NCI-H226 (cell line): ENCODE measurements at regions not wholly inside any gene's neighbourhood (a gene's known extent, or its start where the extent isn't known, plus 50 kb on each side); places are given as distances from the start of the nearest gene placed in this dataset.
"Not testable (repeated sequence)": the region's sequence is repeated elsewhere in the genome, so short reads cannot be mapped to it uniquely, and the experiment has no call there.

ENCODE experiments used
- DNase-seq: peaks from one replicate; pipeline ENCODE4 v3.0.0-alpha.2; 2015

- no peak for DNase-seq
Measured at GRCh38 chr2:156779416-156780120, 343.4 kb downstream of the GPD2 start.

- not testable (repeated sequence) for DNase-seq
Measured at GRCh38 chr2:156781677-156782076, 345.5 kb downstream of the GPD2 start.

GRCh38 chr2:156784020-156784701, 348.0 kb downstream of the GPD2 start:
- no peak for DNase-seq

- no peak for DNase-seq
Measured at GRCh38 chr2:156787517-156787916, 351.3 kb downstream of the GPD2 start.

DNA sequence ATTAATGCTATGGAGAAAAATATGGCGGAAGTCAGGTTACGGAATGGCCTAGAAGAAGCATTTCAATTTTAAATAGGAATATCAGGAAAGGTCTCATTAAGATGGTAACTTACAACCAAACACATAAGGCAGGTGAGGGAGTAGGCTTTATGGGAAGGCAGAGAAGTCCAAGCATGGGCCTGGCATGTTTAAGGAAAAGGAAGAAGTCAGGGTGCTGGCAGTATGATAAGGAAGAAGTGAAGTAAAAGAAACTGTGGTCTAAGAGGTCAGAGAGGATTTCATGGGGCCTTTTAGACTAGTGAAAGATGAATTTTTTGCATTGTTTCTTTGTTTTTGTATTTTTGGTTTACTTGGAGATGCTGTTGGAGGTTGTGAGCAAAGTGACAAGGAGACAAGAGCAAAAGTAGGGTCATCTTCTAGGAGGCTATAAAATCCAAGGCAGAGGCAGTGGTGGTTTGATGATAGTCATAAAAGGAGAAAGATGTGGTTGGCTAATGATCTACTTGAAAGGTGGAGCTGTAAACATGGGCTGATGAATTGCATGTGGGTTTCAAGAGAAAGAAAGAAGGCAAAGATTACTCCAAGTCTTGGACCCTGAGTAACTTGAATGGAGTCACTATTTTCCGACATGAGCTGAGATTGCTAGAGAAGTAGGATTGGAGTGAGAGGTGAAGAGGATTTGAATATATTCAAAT, 354.3 kb downstream of the GPD2 start:
- DNase-seq, result no peak

DNA sequence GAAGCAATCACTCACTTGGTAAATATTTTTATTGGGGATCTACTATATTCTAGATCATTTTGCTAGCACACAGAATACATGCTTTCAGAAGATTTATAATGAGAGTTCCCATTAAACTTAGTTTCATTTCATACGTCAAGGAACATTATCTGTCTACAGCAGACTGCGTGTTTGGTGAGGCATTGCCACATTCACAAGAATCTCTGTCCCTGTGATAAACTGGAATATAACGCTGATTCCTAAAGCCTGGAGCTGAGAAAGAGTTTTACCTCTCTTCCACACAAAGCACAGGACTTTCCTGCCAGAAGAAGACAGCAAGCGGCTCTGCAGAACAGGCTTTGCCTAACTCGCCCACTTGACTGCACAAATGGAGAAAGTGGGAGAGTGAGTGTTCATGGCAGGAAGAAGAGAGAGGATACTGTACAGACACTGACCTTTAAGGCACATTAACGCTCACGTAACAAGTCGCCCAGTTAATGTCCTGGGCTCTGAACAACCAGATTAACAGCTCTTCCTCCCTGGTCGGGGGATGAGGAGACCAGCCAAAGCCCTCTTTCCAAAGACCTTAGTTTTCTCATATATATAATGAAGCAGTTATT, 356.2 kb downstream of the GPD2 start:
- no peak for DNase-seq

- no peak for DNase-seq
Measured at GRCh38 chr2:156797832-156798231, 361.7 kb downstream of the GPD2 start.

DNA sequence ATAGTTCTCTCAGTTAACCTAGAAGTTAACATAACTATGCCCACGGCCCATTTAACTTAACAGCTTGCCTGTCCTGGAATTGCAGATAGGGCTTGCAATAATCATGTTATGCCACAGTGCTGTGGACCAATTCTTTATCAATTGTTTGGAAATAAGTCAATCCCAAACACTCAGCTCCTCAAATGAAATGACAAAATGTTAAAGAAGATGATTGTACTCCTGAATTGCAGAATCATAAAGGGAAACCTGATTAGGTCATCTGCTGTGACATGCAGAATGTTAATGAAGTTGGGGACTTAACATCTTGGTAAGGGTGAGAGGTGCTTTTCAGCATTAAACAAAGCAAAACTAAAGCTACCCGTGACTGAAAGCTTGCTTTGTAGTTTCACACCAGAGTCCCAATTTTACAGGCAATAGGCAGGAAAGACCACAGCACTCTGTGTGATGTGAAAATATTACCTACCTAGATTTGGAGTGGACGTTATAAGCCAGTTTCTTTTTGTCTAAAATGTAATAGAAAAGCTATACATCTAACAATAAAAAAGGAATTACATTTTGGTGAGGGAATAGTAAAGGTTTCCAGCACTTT, 364.0 kb downstream of the GPD2 start:
- DNase-seq, result no peak

DNA sequence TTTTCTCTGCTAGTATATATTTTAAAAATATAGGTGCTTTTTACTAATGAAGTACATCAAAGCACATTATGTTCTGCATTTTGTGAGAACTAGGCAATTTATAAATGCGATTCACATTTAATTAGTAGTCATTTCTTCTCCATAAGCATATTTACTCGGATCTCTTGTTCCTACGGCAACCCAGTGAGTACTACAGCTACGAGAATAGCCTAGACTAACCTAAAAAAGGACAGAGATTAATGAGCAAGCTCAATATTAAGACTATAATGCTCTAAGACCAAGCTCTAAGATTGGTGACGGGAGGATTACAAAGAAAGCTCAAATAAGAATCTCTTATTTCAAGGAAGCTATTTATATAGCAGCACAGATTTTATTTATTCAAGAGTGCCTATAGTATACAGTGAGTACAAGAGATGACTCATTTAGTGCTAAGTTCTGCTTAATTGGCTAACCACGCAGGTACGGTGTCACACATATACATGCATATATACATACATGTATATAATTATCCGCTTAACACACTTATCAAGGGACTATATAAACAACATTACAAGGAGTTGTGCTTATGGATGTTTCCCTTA, 364.7 kb downstream of the GPD2 start:
- DNase-seq, result no peak

DNA sequence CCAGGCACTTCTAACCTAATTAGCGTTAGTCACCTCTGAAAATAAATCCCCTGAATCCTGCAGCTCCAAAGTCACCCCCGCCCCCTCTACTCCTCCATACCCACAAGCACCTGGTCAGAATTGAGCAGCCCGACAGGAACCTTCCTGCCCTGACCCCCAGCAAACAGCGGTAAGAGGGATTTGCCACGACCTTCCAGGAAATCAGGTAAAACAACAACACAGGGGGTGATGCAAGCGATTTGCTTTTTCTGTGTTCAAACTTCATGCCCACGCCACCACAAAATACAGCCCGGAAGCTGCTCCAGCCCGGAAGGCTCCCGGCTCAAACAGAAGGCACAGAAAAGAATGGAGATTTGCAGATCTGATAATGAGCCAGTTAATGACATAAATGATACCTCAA, 367.1 kb downstream of the GPD2 start:
- no peak for DNase-seq

DNA sequence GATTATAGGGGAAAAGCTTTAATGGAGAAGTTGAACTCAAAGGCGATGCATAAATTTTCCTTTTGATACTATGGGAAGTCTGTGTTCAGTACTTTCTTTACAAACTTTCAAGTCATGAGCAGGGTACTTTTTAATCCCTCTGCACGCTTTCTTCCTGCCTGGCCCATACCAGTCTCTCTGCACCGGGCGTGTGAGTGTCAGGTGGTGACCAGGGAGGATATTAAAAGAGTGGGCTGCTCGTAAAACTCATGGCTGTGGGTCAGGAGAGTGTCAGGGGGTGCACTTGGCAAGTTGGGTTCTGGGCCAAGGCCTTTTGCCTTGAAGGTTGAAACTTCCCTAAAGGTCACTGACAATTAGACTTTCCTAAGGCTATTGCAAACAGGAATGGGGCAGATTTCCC, 367.8 kb downstream of the GPD2 start:
- no peak for DNase-seq

DNA sequence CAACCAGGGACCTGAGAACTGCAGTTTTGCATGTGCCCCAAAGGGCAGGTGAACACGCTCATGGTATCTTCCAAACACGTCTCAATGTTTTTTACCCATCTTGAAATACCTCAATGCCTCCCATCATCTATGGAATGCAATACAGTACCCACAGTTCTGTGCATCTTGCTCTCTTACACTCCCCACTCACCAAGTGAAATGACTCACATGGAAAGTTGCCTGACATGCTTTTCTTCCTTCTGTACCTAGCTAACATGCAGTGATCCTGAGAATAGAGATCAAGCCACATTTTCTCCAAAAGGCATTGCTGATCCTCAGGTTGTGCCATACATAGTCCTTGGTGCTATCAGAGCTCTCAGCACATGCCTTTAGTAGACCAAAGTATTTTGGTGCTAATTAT, 373.9 kb downstream of the GPD2 start:
- peak; percentile 23 for DNase-seq

GRCh38 chr2:156812496-156812895, 376.3 kb downstream of the GPD2 start:
- no peak for DNase-seq

DNA sequence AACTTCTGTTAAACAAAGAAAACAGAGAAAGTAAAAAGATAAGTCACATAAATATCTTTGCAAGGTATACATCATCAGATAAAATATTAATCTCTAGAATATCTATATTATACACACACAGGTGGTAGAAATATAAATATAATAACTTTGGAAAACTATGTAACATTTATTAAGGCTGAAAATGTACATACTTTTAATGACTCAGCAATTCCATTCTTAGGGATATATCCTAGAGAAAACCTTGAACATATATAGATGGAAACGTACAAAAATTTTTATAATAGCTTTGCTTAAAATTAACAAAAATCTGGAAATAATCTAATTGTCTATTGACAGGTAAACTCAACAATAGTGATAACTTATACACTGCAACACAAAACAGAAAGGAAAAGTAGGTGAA, 381.3 kb downstream of the GPD2 start:
- DNase-seq, result no peak

GRCh38 chr2:156818221-156818620, 382.0 kb downstream of the GPD2 start:
- no peak for DNase-seq

GRCh38 chr2:156818944-156819343, 382.8 kb downstream of the GPD2 start:
- DNase-seq, result no peak

- DNase-seq, result peak; percentile 11
Measured at GRCh38 chr2:156826341-156826933, 390.3 kb downstream of the GPD2 start.

GRCh38 chr2:156834431-156834830, 398.3 kb downstream of the GPD2 start:
- DNase-seq, result peak; percentile 60

GRCh38 chr2:156837635-156838370, 401.6 kb downstream of the GPD2 start:
- DNase-seq, result no peak

DNA sequence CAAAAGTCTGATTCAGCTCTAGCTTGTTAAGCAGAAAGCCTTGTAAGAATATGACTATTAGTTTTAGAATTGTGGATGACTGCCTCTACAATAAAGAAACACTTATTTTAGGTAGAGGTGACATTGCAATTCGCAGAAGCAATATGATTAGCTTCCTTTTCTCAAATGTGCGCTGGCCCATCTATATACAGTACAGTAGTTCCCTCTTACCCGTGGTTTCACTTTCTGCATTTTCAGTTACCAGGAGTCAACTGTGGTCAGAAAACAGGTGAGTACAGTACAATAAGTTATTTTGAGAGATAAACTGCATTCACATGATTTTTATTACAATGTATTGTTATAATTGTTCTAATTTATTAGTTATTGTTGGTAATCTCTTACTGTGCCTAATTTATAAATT, 405.1 kb downstream of the GPD2 start:
- DNase-seq, result no peak

GRCh38 chr2:156845806-156846558, 409.8 kb downstream of the GPD2 start:
- peak; percentile 77 for DNase-seq
